ENCODE measurements at regions not wholly inside any gene's neighbourhood (a gene's known extent, or its start where the extent isn't known, plus 50 kb on each side); places are given as distances from the start of the nearest gene placed in this dataset.

DNA sequence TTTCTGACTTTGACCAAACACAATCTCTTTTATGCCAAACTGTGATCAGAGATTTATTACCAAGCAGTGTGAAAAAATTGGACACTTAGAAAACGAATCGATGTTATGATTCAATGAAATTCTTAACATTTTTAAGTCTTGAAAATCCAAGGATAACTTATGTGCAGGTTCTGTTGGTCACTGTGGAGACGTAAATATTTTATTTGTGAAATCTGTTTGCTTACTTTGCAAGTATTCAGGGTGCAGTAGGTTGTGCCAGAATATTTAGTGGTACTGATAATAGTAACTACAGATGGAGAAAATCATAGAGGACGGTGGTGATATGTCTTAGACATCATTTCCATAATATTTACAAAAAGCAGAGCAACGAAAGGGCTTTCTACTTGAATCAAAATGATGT is 97.3 kb downstream of the BMP2 start:
- no peak overlapping the region for H3K4me3 ChIP-seq
- no peak for DNase-seq
- no peaks in the 10 kb centered on the region for H3K9me3 ChIP-seq
- TF ChIP-seq, protein P1, sequence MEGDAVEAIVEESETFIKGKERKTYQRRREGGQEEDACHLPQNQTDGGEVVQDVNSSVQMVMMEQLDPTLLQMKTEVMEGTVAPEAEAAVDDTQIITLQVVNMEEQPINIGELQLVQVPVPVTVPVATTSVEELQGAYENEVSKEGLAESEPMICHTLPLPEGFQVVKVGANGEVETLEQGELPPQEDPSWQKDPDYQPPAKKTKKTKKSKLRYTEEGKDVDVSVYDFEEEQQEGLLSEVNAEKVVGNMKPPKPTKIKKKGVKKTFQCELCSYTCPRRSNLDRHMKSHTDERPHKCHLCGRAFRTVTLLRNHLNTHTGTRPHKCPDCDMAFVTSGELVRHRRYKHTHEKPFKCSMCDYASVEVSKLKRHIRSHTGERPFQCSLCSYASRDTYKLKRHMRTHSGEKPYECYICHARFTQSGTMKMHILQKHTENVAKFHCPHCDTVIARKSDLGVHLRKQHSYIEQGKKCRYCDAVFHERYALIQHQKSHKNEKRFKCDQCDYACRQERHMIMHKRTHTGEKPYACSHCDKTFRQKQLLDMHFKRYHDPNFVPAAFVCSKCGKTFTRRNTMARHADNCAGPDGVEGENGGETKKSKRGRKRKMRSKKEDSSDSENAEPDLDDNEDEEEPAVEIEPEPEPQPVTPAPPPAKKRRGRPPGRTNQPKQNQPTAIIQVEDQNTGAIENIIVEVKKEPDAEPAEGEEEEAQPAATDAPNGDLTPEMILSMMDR (IDR thresholded peaks at IDR 0.05), result no peak
- H3K4me1 ChIP-seq, result no peaks in the 10 kb centered on the region
- H3K36me3 ChIP-seq, result no peaks in the 10 kb centered on the region
- intact Hi-C loops (cut with DNase I), result no loop called here
- no peak overlapping the region for H3K27ac ChIP-seq
- H3K27me3 ChIP-seq, result no peaks in the 10 kb centered on the region
- no peak for ATAC-seq

DNA sequence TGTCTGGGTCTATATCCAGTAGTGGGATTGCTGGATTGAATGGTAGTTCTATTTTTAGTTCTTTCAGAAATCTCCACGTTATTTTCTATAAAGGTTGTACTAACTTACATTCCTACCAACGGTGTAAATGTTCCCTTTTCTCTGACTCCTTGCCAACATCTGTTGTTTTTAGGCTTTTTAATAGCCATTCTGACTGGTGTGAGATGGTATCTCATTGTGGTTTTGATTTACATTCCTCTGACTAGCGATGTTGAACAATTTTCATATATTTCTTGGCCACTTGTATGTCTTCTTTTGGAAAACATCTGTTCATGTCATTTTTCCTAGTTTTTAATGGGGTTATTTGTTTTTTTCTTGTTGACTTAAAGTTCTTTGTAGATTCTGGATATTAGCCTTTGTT is 99.3 kb downstream of the BMP2 start:
- TF ChIP-seq, protein P1 (IDR thresholded peaks at IDR 0.05), result no peak
- no peak overlapping the region for H3K4me3 ChIP-seq
- intact Hi-C loops (cut with DNase I), result no loop called here
- H3K4me1 ChIP-seq, result no peaks in the 10 kb centered on the region
- H3K27ac ChIP-seq, result no peak overlapping the region
- no peaks in the 10 kb centered on the region for H3K36me3 ChIP-seq
- no peaks in the 10 kb centered on the region for H3K9me3 ChIP-seq
- DNase-seq (no peak), ATAC-seq (no peak)
- H3K27me3 ChIP-seq, result no peaks in the 10 kb centered on the region

DNA sequence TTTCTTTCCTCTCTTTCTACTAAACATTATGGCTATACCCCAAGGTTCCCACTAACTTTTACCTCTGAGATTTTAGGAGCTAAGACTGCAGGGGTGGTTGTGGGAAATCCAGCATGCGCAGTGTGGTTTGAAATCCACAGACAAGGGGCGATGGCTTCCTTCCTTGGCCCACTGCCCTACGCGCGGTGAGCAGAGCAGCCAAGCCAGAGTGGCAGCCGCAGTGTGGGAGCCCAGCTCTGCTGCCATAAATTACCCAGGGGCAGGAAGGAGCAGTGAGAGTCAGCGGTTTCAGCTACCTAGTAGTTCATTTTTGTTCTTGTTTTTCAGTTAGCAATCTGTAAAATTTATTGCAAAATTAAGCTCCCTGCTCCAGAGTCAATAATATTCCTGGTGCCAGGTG is 101.4 kb downstream of the BMP2 start:
- Histone ChIP-seq H3K4me3 (no peak overlapping the region), H3K36me3 (no peaks in the 10 kb centered on the region), H3K4me1 (no peaks in the 10 kb centered on the region), H3K9me3 (no peaks in the 10 kb centered on the region), H3K27ac (no peak overlapping the region), H3K27me3 (no peaks in the 10 kb centered on the region)
- TF ChIP-seq, protein P1 (IDR thresholded peaks at IDR 0.05), result no peak
- no peak for ATAC-seq
- intact Hi-C loops (cut with DNase I), result no loop called here
- DNase-seq, result no peak

DNA sequence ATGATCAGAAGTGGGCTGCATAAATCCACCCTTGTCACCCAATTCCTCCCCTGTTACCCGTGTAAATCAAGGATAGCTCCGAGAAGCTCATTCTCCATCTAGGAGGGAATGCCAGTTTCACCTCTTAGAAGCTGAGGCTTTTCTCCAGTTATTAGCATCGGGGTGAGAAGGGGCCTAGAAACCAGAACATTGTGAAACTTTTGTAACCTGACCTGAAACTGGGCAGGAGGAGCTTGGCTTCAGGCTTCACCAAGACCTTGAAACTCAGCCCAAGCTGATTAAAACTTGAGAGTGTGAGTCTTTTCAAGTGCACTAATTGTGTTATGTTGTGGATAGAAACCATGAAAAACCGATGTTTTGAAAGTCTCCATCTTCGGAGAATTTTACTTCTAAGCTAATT is 103.1 kb downstream of the BMP2 start:
- DNase-seq (no peak), ATAC-seq (no peak)
- TF ChIP-seq, protein P1 (IDR thresholded peaks at IDR 0.05), result no peak
- intact Hi-C loops (cut with DNase I), result no loop called here
- Histone ChIP-seq H3K27ac (no peak overlapping the region), H3K4me3 (no peak overlapping the region), H3K36me3 (no peaks in the 10 kb centered on the region), H3K9me3 (no peaks in the 10 kb centered on the region), H3K27me3 (no peaks in the 10 kb centered on the region), H3K4me1 (no peaks in the 10 kb centered on the region)

DNA sequence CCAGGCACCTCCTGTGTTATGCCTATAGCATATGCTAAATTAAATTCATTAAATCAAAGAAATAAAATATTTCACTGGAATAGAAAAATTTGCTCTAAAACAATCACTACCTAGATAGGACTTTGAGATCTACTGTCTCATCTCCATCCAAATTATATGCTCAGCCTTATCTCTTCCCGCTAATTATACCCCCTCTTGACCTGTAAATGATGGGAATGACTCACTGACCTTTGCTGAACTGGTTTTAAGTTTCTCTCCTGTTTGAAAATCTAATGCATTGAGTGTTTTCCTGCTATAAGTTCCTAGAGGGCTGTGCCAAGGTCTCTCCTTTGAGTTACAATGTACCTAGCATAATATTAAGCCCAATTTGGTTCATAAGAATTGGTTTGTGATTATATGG is 110.1 kb downstream of the BMP2 start:
- no peaks in the 10 kb centered on the region for H3K36me3 ChIP-seq
- no peaks in the 10 kb centered on the region for H3K4me1 ChIP-seq
- H3K27ac ChIP-seq, result no peak overlapping the region
- no peak for DNase-seq
- H3K9me3 ChIP-seq, result no peaks in the 10 kb centered on the region
- ATAC-seq, result no peak
- no peaks in the 10 kb centered on the region for H3K27me3 ChIP-seq
- no peak overlapping the region for H3K4me3 ChIP-seq
- TF ChIP-seq, protein P1 (IDR thresholded peaks at IDR 0.05), result no peak
- intact Hi-C loops (cut with DNase I), result no loop called here

DNA sequence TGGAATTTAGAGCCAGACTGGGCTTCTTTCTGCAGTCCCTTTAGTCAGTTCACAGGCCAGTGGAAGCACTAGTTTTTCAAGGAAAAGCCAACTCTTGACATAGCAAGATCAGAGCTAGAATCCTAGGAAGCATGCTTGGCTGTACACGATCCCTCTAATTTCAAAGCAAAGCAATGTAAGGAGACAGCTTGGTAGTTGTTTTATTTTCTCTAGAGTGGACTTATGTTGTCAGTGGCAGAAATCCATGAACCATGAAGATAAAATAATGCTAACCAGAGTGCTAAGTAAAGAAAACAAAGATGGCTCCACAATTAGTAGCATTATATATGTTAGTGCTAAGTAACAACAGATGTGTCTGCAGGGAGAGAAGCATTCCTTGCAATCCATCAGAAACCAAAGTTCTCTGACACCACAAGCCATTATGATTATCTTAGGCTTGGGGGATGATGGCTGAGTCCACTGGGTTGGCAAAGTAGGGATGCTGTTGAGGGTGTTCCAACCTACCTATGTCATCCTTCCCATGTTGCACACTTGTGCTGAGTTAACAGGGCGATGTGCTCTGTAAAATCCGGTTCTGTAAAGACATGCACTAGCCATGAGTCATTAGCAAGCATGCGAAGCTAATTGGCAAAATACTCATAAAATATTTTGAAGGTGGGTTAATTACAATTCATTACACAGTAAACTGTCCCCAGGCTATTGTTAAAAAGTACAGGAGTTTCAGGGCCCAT is 115.2 kb downstream of the BMP2 start:
- H3K27ac ChIP-seq, result no peak overlapping the region
- H3K9me3 ChIP-seq, result no peaks in the 10 kb centered on the region
- intact Hi-C loops (cut with DNase I), result no loop called here
- no peaks in the 10 kb centered on the region for H3K36me3 ChIP-seq
- ATAC-seq (no peak), DNase-seq (no peak)
- TF ChIP-seq, protein P1 (IDR thresholded peaks at IDR 0.05), result no peak
- H3K4me3 ChIP-seq, result no peak overlapping the region
- no peaks in the 10 kb centered on the region for H3K4me1 ChIP-seq
- no peaks in the 10 kb centered on the region for H3K27me3 ChIP-seq

Data from upper lobe of right lung (tissue), 1 donor.